LNCAP (cell line): ENCODE measurements at regions not wholly inside any gene's neighbourhood (a gene's known extent, or its start where the extent isn't known, plus 50 kb on each side); places are given as distances from the start of the nearest gene placed in this dataset.

Experiments used
- CTCF ChIP-seq: fragments of 450-650 bp; IDR thresholded peaks from 2 replicates; pipeline ENCODE4 v1.5.1; 2017; ENCODE audit warnings: mild to moderate bottlenecking

- no peak for TF ChIP-seq CTCF
Measured at GRCh38 chr21:23876925-23877558, 1730.2 kb downstream of the MRPL39 start.

- no peak for TF ChIP-seq CTCF
Measured at GRCh38 chr21:23874271-23874670, 1733.0 kb downstream of the MRPL39 start.

- no peak for TF ChIP-seq CTCF
Measured at GRCh38 chr21:23861911-23862504, 1745.3 kb downstream of the MRPL39 start.

- no peak for TF ChIP-seq CTCF
Measured at GRCh38 chr21:23858878-23859277, 1748.4 kb downstream of the MRPL39 start.

GRCh38 chr21:23853796-23854379 is 1753.4 kb downstream of the MRPL39 start:
- TF ChIP-seq CTCF, result peak; percentile 61

- TF ChIP-seq CTCF, result no peak
Measured at GRCh38 chr21:23837564-23837963, 1769.7 kb downstream of the MRPL39 start.

GRCh38 chr21:23822760-23823159 is 1784.5 kb downstream of the MRPL39 start:
- no peak for TF ChIP-seq CTCF
